ENCODE measurements at regions not wholly inside any gene's neighbourhood (a gene's known extent, or its start where the extent isn't known, plus 50 kb on each side); places are given as distances from the start of the nearest gene placed in this dataset.

- TF ChIP-seq CTCF (IDR thresholded peaks at IDR 0.05), result no peak
- TF ChIP-seq POLR2A (IDR thresholded peaks at IDR 0.05), result no peak
Observed at GRCh38 chr5:83000428-83000827, 76.8 kb downstream of the TMEM167A start.
